ENCODE measurements at regions not wholly inside any gene's neighbourhood (a gene's known extent, or its start where the extent isn't known, plus 50 kb on each side); places are given as distances from the start of the nearest gene placed in this dataset.

GRCh38 chr2:117755768-117756167 lies 58.7 kb upstream of the DDX18 start (continued):
- TF ChIP-seq, protein P1, sequence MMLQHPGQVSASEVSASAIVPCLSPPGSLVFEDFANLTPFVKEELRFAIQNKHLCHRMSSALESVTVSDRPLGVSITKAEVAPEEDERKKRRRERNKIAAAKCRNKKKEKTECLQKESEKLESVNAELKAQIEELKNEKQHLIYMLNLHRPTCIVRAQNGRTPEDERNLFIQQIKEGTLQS (IDR thresholded peaks at IDR 0.05), result no peak

GRCh38 chr2:117760916-117761315 lies 53.6 kb upstream of the DDX18 start:
- BruUV-seq (replicated peaks), result no TSS peak
- ATAC-seq, result no peak

More at GRCh38 chr2:117760916-117761315, 53.6 kb upstream of the DDX18 start:
- Histone ChIP-seq H3K27ac (ENCODE audit: low read depth, low read length) (no peak overlapping the region), H4K20me1 (ENCODE audit: insufficient read depth) (no peaks in the 10 kb centered on the region), H3K36me3 (ENCODE audit: control insufficient read depth in 1 of 2, insufficient read depth in 2 of 2, low read length in 2 of 2) (no peaks in the 10 kb centered on the region), H3K4me2 (ENCODE audit: low read length) (no peak overlapping the region), H3K79me2 (ENCODE audit: insufficient read depth, low read length) (no peaks in the 10 kb centered on the region), H3K9ac (ENCODE audit: low read length) (no peak overlapping the region), H3K9me2 (ENCODE audit: insufficient read depth) (no peaks in the 10 kb centered on the region), H3K4me1 (ENCODE audit: control insufficient read depth in 1 of 2, insufficient read depth in 2 of 2, low read length in 2 of 2) (no peaks in the 10 kb centered on the region), H3K4me3 (replicated peaks in 1 of 2; ENCODE audit: low read depth in 1 of 2, low read length in 2 of 2) (no peak overlapping the region), H2AFZ (ENCODE audit: low read depth, low read length, poor library complexity, severe bottlenecking) (no peak overlapping the region), H3K9me3 (ENCODE audit: control insufficient read depth in 1 of 2, insufficient read depth in 1 of 2, low read depth in 1 of 2, low read length in 2 of 2) (no peaks in the 10 kb centered on the region), H3K27me3 (ENCODE audit: insufficient read depth, low read length) (no peaks in the 10 kb centered on the region)
- TF ChIP-seq EZH2phosphoT487 (IDR thresholded peaks at IDR 0.05; ENCODE audit: borderline replicate concordance), result no peak
- no peak for TF ChIP-seq SRF (IDR thresholded peaks at IDR 0.05; ENCODE audit: low read depth)
- TF ChIP-seq ZNF274 (IDR thresholded peaks at IDR 0.05; ENCODE audit: low read depth, low read length), result no peak
- no peak for TF ChIP-seq ELF1 (IDR thresholded peaks at IDR 0.05; ENCODE audit: borderline replicate concordance, low read depth)
- TF ChIP-seq TCF7L2 (IDR thresholded peaks at IDR 0.05; ENCODE audit: borderline replicate concordance, extremely low read depth, insufficient read depth, insufficient read length), result no peak
- no peak for TF ChIP-seq ZBTB33 (IDR thresholded peaks at IDR 0.05; ENCODE audit: extremely low read depth, insufficient replicate concordance, low read length)
- TF ChIP-seq, protein P2, sequence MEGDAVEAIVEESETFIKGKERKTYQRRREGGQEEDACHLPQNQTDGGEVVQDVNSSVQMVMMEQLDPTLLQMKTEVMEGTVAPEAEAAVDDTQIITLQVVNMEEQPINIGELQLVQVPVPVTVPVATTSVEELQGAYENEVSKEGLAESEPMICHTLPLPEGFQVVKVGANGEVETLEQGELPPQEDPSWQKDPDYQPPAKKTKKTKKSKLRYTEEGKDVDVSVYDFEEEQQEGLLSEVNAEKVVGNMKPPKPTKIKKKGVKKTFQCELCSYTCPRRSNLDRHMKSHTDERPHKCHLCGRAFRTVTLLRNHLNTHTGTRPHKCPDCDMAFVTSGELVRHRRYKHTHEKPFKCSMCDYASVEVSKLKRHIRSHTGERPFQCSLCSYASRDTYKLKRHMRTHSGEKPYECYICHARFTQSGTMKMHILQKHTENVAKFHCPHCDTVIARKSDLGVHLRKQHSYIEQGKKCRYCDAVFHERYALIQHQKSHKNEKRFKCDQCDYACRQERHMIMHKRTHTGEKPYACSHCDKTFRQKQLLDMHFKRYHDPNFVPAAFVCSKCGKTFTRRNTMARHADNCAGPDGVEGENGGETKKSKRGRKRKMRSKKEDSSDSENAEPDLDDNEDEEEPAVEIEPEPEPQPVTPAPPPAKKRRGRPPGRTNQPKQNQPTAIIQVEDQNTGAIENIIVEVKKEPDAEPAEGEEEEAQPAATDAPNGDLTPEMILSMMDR (IDR thresholded peaks at IDR 0.05 in 2 of 3, conservative IDR thresholded peaks at IDR 0.05 in 1 of 3; ENCODE audit: borderline replicate concordance in 1 of 3, insufficient read depth in 1 of 3, low read depth in 2 of 3, low read length in 2 of 3), result no peak
- TF ChIP-seq JUND (IDR thresholded peaks at IDR 0.05), result no peak
- TF ChIP-seq ZFX (IDR thresholded peaks at IDR 0.05), result no peak
- TF ChIP-seq, protein P3, sequence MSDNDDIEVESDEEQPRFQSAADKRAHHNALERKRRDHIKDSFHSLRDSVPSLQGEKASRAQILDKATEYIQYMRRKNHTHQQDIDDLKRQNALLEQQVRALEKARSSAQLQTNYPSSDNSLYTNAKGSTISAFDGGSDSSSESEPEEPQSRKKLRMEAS (IDR thresholded peaks at IDR 0.05), result no peak
- no peak for TF ChIP-seq SIN3A (IDR thresholded peaks at IDR 0.05; ENCODE audit: low read depth)
- TF ChIP-seq FOSL1 (IDR thresholded peaks at IDR 0.05; ENCODE audit: low read depth), result no peak
- no peak for TF ChIP-seq YY1 (IDR thresholded peaks at IDR 0.05; ENCODE audit: extremely low read depth, insufficient replicate concordance, low read depth, low read length)
- TF ChIP-seq, protein P4, sequence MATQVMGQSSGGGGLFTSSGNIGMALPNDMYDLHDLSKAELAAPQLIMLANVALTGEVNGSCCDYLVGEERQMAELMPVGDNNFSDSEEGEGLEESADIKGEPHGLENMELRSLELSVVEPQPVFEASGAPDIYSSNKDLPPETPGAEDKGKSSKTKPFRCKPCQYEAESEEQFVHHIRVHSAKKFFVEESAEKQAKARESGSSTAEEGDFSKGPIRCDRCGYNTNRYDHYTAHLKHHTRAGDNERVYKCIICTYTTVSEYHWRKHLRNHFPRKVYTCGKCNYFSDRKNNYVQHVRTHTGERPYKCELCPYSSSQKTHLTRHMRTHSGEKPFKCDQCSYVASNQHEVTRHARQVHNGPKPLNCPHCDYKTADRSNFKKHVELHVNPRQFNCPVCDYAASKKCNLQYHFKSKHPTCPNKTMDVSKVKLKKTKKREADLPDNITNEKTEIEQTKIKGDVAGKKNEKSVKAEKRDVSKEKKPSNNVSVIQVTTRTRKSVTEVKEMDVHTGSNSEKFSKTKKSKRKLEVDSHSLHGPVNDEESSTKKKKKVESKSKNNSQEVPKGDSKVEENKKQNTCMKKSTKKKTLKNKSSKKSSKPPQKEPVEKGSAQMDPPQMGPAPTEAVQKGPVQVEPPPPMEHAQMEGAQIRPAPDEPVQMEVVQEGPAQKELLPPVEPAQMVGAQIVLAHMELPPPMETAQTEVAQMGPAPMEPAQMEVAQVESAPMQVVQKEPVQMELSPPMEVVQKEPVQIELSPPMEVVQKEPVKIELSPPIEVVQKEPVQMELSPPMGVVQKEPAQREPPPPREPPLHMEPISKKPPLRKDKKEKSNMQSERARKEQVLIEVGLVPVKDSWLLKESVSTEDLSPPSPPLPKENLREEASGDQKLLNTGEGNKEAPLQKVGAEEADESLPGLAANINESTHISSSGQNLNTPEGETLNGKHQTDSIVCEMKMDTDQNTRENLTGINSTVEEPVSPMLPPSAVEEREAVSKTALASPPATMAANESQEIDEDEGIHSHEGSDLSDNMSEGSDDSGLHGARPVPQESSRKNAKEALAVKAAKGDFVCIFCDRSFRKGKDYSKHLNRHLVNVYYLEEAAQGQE (IDR thresholded peaks at IDR 0.05; ENCODE audit: low read depth), result no peak
- no peak for TF ChIP-seq CBX3 (IDR thresholded peaks at IDR 0.05; ENCODE audit: low read depth)
- no peak for TF ChIP-seq POLR2A (IDR thresholded peaks at IDR 0.05; ENCODE audit: borderline replicate concordance, extremely low read depth, insufficient read depth, insufficient read length)
- no peak for TF ChIP-seq SP1 (IDR thresholded peaks at IDR 0.05; ENCODE audit: low read depth)
- no peak for TF ChIP-seq EGR1 (IDR thresholded peaks at IDR 0.05; ENCODE audit: low read depth)
- CTCF ChIA-PET, result interaction anchor here (1.1 kb wide), 1 partner anchor 25 kb away, joined by 3 read pairs; no protein-coding TSS in a partner anchor
- no peak for DNase-seq (ENCODE audit: low read depth, low spot score)
- POLR2A ChIA-PET, result no interaction called here
- RAD21 ChIA-PET (ENCODE audit: low non-redundant PET in 1 of 2, low total read pairs in 2 of 2, uncharacterized antibody in 2 of 2, unreplicated experiment in 2 of 2), result no interaction called here
- intact Hi-C loops (cut with micrococcal nuclease), result no loop called here
